ENCODE measurements at regions not wholly inside any gene's neighbourhood (a gene's known extent, or its start where the extent isn't known, plus 50 kb on each side); places are given as distances from the start of the nearest gene placed in this dataset.

DNA sequence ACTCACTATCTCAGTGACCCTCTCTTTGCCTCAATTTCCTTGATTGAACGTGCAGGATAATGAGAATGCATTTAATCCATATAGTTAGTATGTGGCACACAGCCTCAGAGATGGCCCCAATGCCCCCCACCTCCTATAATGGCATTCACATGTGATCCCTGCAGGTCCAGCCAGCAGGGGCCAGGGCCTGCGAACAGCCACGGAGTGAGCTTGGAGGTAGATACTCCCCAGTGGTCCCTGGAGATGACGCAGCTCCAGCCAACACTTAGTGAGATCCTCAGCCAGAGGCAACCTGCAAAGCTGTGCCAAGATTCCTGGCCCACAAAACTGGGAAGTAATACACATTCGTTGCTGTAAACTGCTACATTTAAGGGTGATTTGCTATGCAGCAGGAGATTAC lies 184.9 kb upstream of the NSMCE3 start:
- no peak for DNase-seq

DNA sequence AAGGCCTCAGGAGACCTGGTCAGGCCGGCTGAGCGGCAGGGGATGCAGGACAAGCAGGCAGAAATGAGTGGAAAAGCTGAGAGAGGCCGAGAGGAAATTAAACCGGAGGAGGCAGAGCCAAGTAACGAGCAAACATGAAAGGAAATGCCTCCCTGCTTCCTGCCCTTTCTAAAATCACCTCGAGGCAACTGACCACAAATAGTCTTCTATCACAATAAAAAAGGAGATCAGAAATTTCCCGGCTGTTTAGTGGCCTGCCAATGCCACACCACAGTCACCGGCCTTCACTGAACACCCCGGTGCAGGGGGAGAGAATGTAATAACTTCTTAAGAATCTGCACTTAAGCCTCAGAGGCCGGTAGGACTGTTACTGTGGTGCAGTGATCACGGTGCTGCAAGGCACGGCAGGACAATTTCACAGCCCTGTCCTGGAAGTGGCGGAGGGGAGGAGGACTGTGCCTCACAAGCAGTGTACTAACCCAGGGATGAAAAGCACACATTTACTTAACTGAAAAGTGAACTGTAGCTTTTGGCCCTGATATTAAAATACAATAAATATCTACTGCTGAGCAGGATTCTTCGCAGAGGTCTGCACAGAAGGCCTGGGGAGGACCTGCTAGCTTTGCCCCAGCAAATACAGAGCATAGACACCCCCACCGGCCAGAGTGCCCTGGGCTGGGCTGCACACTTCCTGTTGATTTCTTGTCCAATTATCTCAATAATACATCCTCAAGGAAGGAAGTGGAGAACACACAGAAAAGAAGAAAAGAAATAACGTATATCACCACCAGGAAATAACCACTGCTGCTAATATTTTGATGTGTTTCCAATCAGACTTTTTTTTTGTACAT lies 183.5 kb upstream of the NSMCE3 start:
- no peak for DNase-seq

DNA sequence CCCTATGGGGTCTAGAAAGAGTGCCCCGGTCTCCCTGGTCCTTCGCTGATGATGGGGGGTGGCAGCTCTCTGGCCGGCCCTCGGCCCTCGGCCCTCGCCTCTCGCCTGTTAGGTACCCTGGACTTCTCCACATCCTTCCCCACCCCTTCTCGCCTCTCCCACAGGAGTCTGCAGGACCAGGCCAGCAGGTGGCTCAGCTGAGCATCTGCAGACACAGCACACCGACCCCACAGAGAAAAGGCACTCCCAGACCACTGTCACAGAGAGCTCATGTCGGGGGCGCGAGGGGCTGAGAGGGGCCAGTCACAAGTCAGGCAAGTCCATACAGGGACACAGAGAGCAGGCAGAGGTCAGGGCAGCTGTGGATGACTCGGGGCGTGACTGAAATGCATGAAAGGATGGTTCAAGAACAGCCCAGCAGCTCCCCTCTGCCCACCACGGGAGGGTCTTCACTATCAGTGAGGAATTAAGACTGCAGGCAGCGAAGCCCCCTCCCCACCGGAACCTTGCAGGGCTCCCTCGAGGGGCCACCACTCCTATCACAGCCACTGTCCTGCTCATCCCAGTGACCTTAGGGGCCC lies 181.7 kb upstream of the NSMCE3 start:
- DNase-seq = no peak

DNA sequence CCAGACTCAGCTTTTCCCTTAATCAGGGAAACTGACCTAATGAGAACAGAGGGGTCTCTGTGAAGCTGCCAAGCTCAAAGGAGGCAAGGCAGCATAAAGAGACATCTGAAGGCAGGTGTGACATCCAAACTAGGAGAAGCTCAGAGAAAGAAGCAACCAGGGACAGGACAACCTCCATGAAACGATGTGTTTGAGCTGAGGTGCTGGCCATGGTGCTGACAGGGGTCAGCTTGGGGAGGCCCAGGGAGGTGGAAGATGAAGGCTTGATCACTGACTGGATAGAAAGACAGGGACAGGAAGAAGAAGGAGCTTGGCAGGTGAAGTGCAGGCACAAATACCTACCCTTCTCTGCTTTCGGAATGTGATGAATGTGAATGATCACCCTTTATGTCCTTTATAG lies 179.5 kb upstream of the NSMCE3 start:
- DNase-seq = peak; percentile 9

DNA sequence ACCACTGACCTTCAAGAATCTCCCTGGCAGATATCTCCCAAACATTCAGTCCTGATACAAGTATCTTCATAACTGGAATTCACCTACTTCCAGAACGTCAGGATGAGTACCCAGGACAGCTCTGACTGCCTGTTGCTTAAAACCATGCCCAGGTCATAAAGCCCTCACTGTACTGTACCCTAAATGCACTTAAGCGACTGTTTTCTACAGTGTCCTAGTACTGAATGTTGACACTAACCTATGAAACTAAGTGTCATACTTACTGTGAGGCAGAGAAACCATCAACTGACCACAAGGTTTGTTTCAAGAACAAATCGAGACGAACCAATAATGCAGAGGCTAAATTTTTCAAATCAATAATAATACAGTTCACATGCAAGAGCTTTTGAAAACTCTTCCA lies 178.7 kb upstream of the NSMCE3 start:
- DNase-seq = no peak

GRCh38 chr15:29446480-29446879 lies 176.9 kb upstream of the NSMCE3 start:
- no peak for DNase-seq

DNA sequence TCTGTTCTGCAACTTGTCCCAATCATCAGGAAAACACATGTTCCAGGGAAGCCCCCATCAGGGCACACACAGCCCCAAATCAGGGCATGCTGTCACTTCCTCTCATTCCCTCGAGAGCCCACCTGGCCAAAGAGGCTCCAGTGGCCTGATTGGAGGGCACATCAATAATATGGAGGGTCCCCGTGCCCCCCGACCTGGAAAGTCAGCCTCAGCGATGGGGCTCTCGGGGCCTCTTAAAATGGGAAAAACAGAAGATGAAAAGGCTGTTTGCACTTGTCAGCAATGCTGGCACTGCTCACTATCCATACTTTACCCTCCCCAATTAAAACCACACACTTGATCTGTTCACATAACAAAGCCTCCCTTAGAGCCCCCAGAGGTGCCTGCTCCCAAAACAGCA lies 172.9 kb upstream of the NSMCE3 start:
- no peak for DNase-seq

GRCh38 chr15:29440541-29440940 lies 170.9 kb upstream of the NSMCE3 start:
- DNase-seq = no peak

DNA sequence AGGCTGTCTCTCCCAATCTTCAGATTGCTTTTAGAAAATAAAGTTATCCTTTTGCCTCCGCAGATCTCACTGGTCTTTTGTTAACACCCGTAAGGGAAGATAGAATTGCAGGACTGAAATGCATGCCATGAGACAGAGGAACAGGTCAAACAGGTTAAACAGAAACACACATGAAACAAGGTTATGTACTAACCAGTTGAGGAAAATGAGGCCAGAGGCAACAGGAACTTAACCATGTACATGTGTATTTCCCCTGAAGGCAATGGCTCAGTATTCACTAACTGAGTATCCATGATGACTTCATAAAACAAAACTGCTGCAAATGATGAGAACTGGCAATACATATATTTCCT lies 169.1 kb upstream of the NSMCE3 start:
- no peak for DNase-seq

GRCh38 chr15:29437888-29438702 lies 168.5 kb upstream of the NSMCE3 start:
- DNase-seq = no peak

DNA sequence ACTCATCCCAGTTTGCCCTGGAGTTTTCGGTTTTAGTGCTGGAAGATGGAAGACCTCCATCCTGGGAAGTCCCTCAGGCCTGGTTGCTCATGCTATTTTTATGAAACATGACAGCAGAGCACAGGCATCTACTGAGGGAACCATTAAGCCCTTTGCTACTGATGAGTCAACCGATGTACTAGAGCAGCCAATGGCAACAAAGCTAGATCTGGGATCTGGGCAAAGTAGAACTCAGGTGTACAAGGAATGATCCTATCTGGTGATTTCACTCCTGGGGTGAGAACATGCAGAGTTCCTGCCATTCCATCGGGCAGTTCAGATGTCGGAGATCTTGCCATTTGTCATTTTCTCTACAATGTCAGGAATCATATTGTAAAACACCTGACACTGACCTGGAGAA lies 166.2 kb upstream of the NSMCE3 start:
- peak; percentile 3 for DNase-seq

GRCh38 chr15:29434280-29434679 lies 164.7 kb upstream of the NSMCE3 start:
- no peak for DNase-seq

DNA sequence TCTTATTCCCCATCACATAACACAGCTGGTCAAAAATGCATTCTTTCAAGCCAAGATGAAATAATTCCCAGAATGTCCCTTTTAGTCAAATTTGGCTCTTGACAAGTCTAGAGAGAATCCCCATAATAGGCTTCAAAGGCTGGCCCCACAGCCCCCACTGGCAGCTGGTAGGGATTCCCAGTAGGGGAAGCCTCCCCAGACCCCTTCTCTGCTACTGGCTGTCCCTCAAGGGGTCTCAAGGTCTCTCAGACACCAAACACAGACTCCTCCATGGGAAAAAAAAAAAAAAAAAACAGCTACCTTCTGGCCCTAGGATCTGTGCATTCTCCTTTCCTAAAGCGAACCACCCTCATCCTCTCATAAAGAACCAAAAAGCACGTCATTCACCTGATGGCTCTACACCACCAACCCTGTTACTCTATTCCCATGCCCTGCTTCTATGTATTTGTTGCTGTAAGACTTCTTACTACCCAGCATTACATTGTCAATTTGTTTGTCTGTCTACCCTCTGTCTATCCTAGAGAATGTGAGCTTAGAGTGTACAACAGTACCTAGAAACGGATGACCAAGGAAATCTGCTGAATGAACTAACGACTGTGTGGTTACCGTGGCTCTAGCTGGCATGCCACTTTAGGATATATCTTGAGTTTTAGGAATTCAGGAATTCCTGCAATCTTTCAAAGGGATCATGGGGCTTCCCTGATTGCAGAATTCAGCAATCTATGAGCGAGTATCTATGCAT lies 164.1 kb upstream of the NSMCE3 start:
- DNase-seq = peak; percentile 9

DNA sequence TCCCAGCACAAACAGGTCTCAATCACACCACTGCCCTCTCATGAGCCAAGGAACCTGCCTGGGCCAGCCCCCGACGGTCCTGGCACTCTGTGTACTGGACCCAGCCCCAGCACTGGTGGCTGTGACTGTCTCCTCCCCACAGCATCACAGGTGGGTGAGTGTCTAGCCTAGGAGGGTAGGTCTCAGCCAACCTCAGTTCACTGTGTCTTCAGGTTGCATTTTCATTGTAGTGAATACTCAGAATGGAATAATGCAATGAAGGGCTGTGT lies 163.4 kb upstream of the NSMCE3 start:
- no peak for DNase-seq

GRCh38 chr15:29432191-29433049 lies 162.8 kb upstream of the NSMCE3 start:
- DNase-seq = no peak

DNA sequence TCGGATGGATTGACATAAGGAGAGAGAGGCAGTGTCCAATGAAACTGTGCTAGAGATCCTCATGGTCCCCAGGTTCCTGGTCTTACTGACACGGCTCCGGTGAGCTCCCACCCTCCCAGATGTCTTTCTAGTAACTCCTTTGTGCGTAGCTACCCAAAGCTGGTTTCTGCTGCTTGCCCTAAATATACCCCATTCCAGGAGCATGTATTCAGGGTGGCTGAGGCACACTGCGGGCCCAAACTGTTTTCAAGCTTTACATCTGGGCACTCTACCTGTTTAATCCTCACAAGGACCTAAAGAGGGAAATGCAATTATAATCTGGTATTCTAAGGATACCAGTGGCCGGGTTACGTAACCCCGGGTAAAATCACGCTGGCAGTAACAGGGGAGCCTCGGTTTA lies 161.2 kb upstream of the NSMCE3 start:
- DNase-seq = no peak

DNA sequence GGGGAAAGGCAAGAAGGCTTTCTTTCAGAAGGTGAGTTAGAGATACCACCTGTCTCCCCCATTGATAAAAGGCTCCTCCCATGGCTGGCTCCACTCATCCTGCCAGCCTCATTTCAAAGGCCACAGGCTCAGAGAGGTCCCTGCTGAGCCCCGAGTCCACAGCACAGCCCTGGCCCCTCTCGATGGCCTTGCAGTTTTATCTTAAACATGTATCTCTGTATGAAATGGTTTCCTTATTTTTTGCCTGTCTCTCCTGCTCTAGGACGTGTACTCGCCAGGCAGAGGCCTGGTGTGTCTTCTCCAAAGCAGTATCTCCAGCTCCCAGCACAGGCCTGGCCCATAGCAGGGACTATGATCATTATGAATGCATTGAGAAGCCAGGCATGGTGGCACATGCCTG lies 160.5 kb upstream of the NSMCE3 start:
- DNase-seq = no peak

DNA sequence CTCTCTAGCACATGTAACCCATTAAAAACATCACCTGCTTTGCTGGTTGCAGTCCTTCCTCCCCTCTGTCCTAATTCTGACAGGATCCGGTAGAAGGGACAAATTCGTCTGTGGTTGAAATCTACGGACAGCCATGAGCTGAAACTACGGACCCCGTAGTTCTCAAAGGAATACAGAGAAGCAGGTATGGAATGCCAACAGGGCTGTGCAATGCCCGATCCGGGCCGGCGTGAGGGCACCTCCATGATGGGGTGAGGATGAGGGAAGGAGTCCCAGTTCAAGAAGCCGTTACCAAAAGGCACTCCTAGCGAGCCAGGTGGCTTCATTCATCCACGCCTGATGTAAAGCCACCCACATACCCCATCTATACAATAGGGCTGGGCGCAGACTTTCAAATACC lies 160.0 kb upstream of the NSMCE3 start:
- no peak for DNase-seq

DNA sequence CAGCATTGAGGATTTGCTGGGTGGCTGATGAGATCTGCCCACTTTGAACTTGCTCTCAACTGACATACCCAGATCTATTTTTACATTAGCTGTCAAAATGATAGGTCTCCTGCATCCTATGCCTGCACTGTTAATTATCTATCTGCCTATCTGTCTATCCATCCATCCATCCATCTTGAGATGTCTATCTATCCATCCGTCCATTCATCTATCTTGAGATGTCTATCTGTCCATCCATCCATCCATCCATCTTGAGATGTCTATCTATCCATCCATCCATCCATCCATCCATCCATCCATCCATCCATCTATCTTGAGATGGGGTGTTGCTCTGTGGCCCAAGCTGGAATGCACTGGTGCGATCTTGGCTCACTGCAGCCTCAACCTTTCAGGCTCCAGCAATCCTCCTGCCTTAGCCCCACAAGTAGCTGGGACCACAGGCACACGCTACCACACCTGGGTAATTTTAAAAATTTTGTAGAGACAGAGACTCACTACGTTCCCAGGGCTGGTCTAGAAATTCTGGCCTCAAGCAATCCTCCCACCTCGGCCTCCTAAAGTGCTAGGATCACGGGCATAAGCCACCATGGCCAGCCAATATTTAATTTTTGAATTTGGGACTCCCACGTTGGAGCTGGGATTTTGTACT lies 159.4 kb upstream of the NSMCE3 start:
- no peak for DNase-seq

DNA sequence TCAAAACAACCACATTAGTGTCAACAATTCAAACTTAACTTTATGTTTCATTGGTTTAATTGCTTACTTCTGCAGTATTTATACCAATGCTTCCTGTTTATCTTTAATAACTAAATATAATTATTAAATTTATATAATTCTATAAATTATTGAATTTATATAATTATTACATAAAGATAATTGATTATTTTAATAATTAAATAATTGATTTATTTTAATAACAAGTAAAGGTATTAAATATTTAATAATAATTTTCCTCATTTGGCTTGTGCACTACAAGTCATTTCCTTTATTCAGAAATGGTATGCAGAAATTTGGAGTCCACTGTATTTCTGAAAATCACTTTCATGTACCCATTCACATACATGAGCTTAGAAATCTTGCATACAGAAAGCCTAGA lies 156.2 kb upstream of the NSMCE3 start:
- no peak for DNase-seq

GRCh38 chr15:29424118-29424517 lies 154.5 kb upstream of the NSMCE3 start:
- no peak for DNase-seq

GRCh38 chr15:29422606-29423005 lies 153.0 kb upstream of the NSMCE3 start:
- DNase-seq = no peak

Measured in fibroblast of skin of abdomen (primary cell).